Prostate gland (tissue), 2 donors: ENCODE measurements at regions not wholly inside any gene's neighbourhood (a gene's known extent, or its start where the extent isn't known, plus 50 kb on each side); places are given as distances from the start of the nearest gene placed in this dataset.

Experiments used
- DNase-seq: peaks from one replicate; pipeline ENCODE4 v3.0.0-alpha.2; 2019; ENCODE audit warnings: low spot score
- H3K27ac ChIP-seq, 2 donors: fragments of 200-600 bp; sonication (generic); 2 replicates each; pipeline ENCODE4 v1.5.1; 2017 to 2019
- H3K27me3 ChIP-seq: fragments of 200-600 bp; sonication (generic); replicated peaks from 2 replicates; pipeline ENCODE4 v1.5.1; 2019; ENCODE audit not compliant: insufficient read depth
- H3K36me3 ChIP-seq, 2 donors: fragments of 200-600 bp; sonication (generic); 1 replicate in 1 of 2; 2 replicates in 1 of 2; pipeline versions ENCODE4 v1.5.1 to v1.8.1; 2017 to 2019
- H3K4me1 ChIP-seq: fragments of 200-600 bp; sonication (generic); replicated peaks from 2 replicates; pipeline ENCODE4 v1.5.1; 2019
- H3K4me3 ChIP-seq, 2 donors: fragments of 200-600 bp; sonication (generic); 2 replicates each; pipeline ENCODE4 v1.5.1; 2017 to 2019
- H3K9me3 ChIP-seq: fragments of 200-600 bp; sonication (generic); 2 replicates; pipeline ENCODE4 v1.5.1; 2017
- POLR2A ChIP-seq: fragments of 450-650 bp; IDR thresholded peaks from one replicate; pipeline ENCODE4 v1.6.1; 2016; ENCODE audit warnings: antibody characterized with exemption, mild to moderate bottlenecking
- POLR2AphosphoS5 ChIP-seq: sonication (generic); formaldehyde crosslinking; IDR thresholded peaks from one replicate; pipeline ENCODE4 v1.6.1; 2017; ENCODE audit warnings: antibody characterized with exemption
- WGBS: methylation state at CpG from one replicate; pipeline ENCODE4 v1.1.5; 2018; 5-methylcytosine and 5-hydroxymethylcytosine counted together
- intact Hi-C: fragments of 100-400 bp; cut with DNase I; formaldehyde crosslinking; loops from one replicate; pipeline ENCODE4 v1.14.2; 2022
- TF ChIP-seq, protein P1 (sequence below), 4 experiments: fragments of 200-600 bp in 2 of 4; fragments of 450-650 bp in 2 of 4; sonication (generic) in 2 of 4; IDR thresholded peaks; 1 replicate in 3 of 4; 2 replicates in 1 of 4; pipeline ENCODE4 v1.5.1; 2016 to 2019; ENCODE audit warnings: antibody characterized with exemption in 4 of 4, mild to moderate bottlenecking in 2 of 4, moderate library complexity in 2 of 4

DNA sequence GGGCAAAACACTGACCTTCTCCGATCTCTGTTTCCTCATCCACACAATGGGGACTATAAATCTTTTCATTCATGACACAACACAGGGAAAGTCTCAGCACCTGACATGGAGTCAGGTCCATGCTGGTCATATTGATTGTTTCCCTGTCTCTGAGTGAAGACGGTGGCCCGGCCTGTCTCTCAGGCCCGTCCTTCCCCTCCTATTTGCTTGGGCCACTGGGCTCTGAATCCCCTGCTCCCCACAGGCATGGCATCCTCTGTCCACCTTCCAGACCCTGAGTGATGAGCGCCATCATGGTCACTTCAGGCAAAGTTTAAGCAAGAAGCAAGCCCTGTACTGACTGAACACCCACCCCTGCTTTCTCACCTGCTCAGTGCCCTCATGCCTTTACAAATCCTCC, 113.3 kb upstream of the ALX4 start:
- intact Hi-C loops: no loop called here
- no peak overlapping the region for H3K27ac ChIP-seq
- no peak overlapping the region for H3K4me3 ChIP-seq
- no peaks in the 10 kb centered on the region for H3K36me3 ChIP-seq
- DNase-seq: no peak
- TF ChIP-seq, protein P1, sequence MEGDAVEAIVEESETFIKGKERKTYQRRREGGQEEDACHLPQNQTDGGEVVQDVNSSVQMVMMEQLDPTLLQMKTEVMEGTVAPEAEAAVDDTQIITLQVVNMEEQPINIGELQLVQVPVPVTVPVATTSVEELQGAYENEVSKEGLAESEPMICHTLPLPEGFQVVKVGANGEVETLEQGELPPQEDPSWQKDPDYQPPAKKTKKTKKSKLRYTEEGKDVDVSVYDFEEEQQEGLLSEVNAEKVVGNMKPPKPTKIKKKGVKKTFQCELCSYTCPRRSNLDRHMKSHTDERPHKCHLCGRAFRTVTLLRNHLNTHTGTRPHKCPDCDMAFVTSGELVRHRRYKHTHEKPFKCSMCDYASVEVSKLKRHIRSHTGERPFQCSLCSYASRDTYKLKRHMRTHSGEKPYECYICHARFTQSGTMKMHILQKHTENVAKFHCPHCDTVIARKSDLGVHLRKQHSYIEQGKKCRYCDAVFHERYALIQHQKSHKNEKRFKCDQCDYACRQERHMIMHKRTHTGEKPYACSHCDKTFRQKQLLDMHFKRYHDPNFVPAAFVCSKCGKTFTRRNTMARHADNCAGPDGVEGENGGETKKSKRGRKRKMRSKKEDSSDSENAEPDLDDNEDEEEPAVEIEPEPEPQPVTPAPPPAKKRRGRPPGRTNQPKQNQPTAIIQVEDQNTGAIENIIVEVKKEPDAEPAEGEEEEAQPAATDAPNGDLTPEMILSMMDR (IDR thresholded peaks at IDR 0.05): no peak
- TF ChIP-seq POLR2A (no peak), POLR2AphosphoS5 (no peak)
- WGBS: 86% methylated on average over 5 of the region's 5 CpGs
- H3K9me3 ChIP-seq: no peaks in the 10 kb centered on the region
- H3K27me3 ChIP-seq: peaks cover 7% of the 10 kb centered on the region
- H3K4me1 ChIP-seq: no peaks in the 10 kb centered on the region

DNA sequence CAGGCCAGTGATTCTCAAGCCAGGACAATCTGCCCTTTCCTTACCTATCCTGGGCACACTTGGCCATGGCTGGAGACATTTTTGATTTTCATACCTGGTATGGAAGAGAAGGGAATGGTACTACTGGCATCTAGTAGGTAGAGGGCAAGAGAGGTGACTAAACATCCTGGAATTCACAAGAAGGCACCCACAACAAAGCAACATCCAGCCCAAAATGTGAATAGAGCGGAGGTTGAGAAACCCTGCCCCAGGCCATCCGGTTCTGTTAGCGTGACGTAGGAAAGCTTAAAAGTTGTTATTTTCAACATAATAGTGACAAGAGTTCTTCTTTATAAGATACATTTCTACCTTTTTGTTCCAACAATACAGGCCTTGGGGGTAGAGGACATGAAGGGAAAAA, 114.9 kb upstream of the ALX4 start:
- Histone ChIP-seq H3K4me3 (no peak overlapping the region), H3K27me3 (peaks cover 7% of the 10 kb centered on the region), H3K4me1 (no peaks in the 10 kb centered on the region), H3K36me3 (no peaks in the 10 kb centered on the region), H3K27ac (no peak overlapping the region), H3K9me3 (no peaks in the 10 kb centered on the region)
- no peak for TF ChIP-seq POLR2A
- TF ChIP-seq POLR2AphosphoS5: no peak
- TF ChIP-seq, protein P1 (IDR thresholded peaks at IDR 0.05): no peak
- intact Hi-C loops: no loop called here
- DNase-seq: no peak
- WGBS: 80% methylated on average over 4 of the region's 4 CpGs

DNA sequence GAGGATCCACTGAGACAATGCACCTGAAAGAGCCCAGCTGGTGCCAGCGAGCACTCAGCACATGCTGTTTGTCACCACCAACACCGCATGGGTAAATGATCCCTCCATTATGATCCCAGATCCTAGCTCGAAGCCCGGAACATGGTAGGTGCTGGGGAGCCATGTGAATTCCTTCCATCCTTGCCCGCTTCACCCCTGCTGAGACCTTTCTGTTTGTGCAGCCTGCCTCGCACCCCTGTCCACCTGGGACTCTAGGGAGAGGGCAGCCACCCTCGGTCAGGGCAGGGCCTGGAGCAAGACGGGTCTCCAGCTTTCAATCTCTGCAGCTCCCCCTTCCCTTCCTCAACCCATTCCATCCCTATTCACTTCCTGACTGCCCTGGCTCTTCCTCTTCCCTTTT, 116.2 kb upstream of the ALX4 start:
- 86% methylated on average over 8 of the region's 8 CpGs for WGBS
- H3K27me3 ChIP-seq: peaks cover 7% of the 10 kb centered on the region
- H3K9me3 ChIP-seq: no peaks in the 10 kb centered on the region
- no peaks in the 10 kb centered on the region for H3K36me3 ChIP-seq
- DNase-seq: no peak
- no peak overlapping the region for H3K4me3 ChIP-seq
- intact Hi-C loops: no loop called here
- H3K4me1 ChIP-seq: no peaks in the 10 kb centered on the region
- no peak overlapping the region for H3K27ac ChIP-seq
- TF ChIP-seq POLR2A (no peak), POLR2AphosphoS5 (no peak)
- TF ChIP-seq, protein P1 (IDR thresholded peaks at IDR 0.05): no peak

DNA sequence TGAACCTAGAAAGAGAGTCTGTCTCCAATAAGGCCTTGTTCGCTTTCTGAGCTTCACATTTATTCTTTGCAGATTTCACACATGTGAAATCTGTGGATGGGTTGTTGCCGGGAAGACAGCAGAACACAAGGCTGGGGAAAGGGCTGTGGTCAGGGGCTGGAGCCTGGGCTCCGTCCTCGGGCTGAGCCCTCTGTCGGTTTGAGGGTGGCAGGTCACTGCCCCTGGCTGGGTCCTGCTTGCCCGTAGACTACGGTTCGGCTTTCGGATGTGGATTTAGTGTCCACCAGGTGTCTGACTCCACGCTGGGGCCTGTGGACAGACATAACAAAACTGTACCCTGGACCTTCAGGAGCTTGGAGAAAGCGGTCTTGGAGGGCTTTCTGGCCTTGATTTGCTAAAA, 117.0 kb upstream of the ALX4 start:
- intact Hi-C loops: no loop called here

DNA sequence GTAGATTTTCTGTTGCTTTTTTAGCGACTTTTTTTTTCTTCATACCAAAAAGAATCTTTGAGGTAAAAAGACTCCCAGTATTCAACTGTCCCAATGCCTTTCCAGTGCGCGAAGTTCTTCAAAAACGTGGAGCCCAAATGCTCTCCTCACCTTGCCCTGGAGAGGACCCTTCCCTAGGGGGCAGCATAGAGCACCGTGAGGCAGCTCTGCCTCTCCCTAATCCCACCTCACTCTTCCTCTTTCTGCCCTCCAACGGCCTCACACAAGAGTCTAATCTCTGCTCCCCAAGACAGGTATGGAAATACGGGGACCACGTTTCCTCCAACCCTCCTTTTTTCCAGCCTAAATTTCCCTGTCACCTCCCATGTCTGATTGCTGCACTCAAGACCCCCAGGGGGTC, 117.5 kb upstream of the ALX4 start:
- intact Hi-C loops: no loop called here
- Histone ChIP-seq H3K4me3 (no peak overlapping the region), H3K4me1 (no peaks in the 10 kb centered on the region), H3K27ac (no peak overlapping the region), H3K36me3 (no peaks in the 10 kb centered on the region), H3K27me3 (peaks cover 7% of the 10 kb centered on the region), H3K9me3 (no peaks in the 10 kb centered on the region)
- WGBS: 57% methylated on average over 8 of the region's 8 CpGs
- no peak for DNase-seq
- TF ChIP-seq, protein P1 (IDR thresholded peaks at IDR 0.05): no peak
- TF ChIP-seq POLR2A: no peak
- TF ChIP-seq POLR2AphosphoS5: no peak

More for the DNA sequence above, 117.0 kb upstream of the ALX4 start:
- 90% methylated on average over 11 of the region's 11 CpGs for WGBS
- H3K9me3 ChIP-seq: no peaks in the 10 kb centered on the region
- H3K27ac ChIP-seq: no peak overlapping the region
- no peak for TF ChIP-seq POLR2A
- TF ChIP-seq, protein P1 (IDR thresholded peaks at IDR 0.05): no peak
- no peak for TF ChIP-seq POLR2AphosphoS5
- no peak for DNase-seq
- no peaks in the 10 kb centered on the region for H3K36me3 ChIP-seq
- no peak overlapping the region for H3K4me3 ChIP-seq
- H3K27me3 ChIP-seq: peaks cover 7% of the 10 kb centered on the region
- no peaks in the 10 kb centered on the region for H3K4me1 ChIP-seq
